ENCODE measurements at regions not wholly inside any gene's neighbourhood (a gene's known extent, or its start where the extent isn't known, plus 50 kb on each side); places are given as distances from the start of the nearest gene placed in this dataset.

DNA sequence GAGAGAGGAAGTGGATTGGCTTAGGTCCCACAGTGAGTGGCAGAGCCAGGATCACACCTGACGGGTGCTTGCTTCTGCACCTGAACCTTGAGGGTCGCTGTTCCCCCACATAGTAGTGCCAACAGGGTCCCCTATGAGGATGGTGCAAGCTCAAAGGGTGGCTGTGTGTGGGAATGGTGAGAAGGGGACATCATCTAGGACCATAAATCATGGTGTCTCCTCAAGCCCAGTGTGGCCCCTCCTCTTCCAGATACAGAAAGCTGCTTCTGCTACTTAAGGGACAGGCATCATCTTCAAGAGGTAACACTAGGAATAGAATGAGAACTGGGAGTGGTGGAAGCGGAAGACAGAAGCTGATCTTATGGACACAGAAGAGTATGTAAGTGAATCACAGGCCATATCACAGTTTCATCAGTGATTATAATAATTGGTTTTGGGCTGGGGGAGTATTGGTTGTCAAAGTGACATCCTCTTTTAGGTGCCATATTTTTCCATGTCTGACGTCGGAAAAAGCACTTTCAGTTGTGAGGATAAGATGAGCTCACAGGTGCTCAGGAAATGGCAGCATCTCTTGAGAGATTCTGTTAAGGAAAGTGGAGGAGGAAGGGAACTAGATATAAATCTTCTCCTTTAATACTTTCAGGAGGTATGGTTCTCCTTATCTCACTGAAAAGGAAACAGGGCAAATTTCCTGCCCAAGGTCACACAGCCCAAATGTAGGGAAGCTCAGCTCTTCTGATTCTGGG is 83.2 kb upstream of the HNF1B start:
- TF ChIP-seq, protein P1, sequence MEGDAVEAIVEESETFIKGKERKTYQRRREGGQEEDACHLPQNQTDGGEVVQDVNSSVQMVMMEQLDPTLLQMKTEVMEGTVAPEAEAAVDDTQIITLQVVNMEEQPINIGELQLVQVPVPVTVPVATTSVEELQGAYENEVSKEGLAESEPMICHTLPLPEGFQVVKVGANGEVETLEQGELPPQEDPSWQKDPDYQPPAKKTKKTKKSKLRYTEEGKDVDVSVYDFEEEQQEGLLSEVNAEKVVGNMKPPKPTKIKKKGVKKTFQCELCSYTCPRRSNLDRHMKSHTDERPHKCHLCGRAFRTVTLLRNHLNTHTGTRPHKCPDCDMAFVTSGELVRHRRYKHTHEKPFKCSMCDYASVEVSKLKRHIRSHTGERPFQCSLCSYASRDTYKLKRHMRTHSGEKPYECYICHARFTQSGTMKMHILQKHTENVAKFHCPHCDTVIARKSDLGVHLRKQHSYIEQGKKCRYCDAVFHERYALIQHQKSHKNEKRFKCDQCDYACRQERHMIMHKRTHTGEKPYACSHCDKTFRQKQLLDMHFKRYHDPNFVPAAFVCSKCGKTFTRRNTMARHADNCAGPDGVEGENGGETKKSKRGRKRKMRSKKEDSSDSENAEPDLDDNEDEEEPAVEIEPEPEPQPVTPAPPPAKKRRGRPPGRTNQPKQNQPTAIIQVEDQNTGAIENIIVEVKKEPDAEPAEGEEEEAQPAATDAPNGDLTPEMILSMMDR (conservative IDR thresholded peaks at IDR 0.05; ENCODE audit: low read depth, low read length), result no peak
- TF ChIP-seq EZH2 (IDR thresholded peaks at IDR 0.05; ENCODE audit: borderline replicate concordance, low read depth, low read length, poor library complexity, severe bottlenecking), result no peak

All from A673 (cell line).